Natural killer cell (primary cell): ENCODE measurements at regions not wholly inside any gene's neighbourhood (a gene's known extent, or its start where the extent isn't known, plus 50 kb on each side); places are given as distances from the start of the nearest gene placed in this dataset.
"Not testable (repeated sequence)": the region's sequence is repeated elsewhere in the genome, so short reads cannot be mapped to it uniquely, and the experiment has no call there.

Experiments
- ATAC-seq, 3 donors: fragments of 150-1000 bp in 2 of 3; fragments of 200-7000 bp in 1 of 3; cut with Tn5 transposase; 1 replicate in 1 of 3; 2 replicates in 2 of 3; pipeline ENCODE4 v1.10.0; 2021; ENCODE audit warnings: mild to moderate bottlenecking in 2 of 3, moderate library complexity in 2 of 3
- DNase-seq, 2 donors: peaks; one replicate each; pipeline versions ENCODE4 v3.0.0 to v3.0.0-alpha.2; 2013 to 2021; ENCODE audit warnings: mixed read lengths in 1 of 2
- H3K27ac ChIP-seq: one replicate; pipeline ENCODE4 v1.5.1; 2013; ENCODE audit warnings: mild to moderate bottlenecking, low read length
- H3K27me3 ChIP-seq: one replicate; pipeline ENCODE4 v1.6.1; 2013; ENCODE audit warnings: low read length; ENCODE audit not compliant: control insufficient read depth, insufficient read depth
- H3K36me3 ChIP-seq: one replicate; pipeline ENCODE4 v1.6.1; 2013; ENCODE audit warnings: low read length; ENCODE audit not compliant: control insufficient read depth, insufficient read depth
- H3K4me1 ChIP-seq: one replicate; pipeline ENCODE4 v1.6.1; 2013; ENCODE audit warnings: low read length; ENCODE audit not compliant: control insufficient read depth, insufficient read depth
- H3K4me3 ChIP-seq: one replicate; pipeline ENCODE4 v1.5.1; 2013; ENCODE audit warnings: low read length
- H3K9me3 ChIP-seq: one replicate; pipeline ENCODE4 v1.6.1; 2013; ENCODE audit warnings: low read length; ENCODE audit not compliant: control insufficient read depth, insufficient read depth
- H3K27ac Mint-ChIP-seq, 2 donors: one replicate each; pipeline ENCODE4 v1.8.0; 2022; ENCODE audit warnings: mild to moderate bottlenecking in 2 of 2, mixed read lengths in 2 of 2, moderate library complexity in 1 of 2
- H3K27me3 Mint-ChIP-seq, 2 donors: one replicate each; pipeline ENCODE4 v1.8.0; 2022; ENCODE audit warnings: low read depth in 2 of 2, mixed read lengths in 2 of 2
- H3K36me3 Mint-ChIP-seq: one replicate; pipeline ENCODE4 v1.8.0; 2022; ENCODE audit warnings: mixed read lengths
- H3K4me1 Mint-ChIP-seq, 2 donors: one replicate each; pipeline ENCODE4 v1.8.0; 2022; ENCODE audit warnings: mixed read lengths in 2 of 2
- H3K4me3 Mint-ChIP-seq: one replicate; pipeline ENCODE4 v1.8.0; 2022; ENCODE audit warnings: mild to moderate bottlenecking, moderate library complexity, mixed read lengths
- H3K9me3 Mint-ChIP-seq, 2 donors: one replicate each; pipeline ENCODE4 v1.8.0; 2022; ENCODE audit warnings: mixed read lengths in 2 of 2
- CTCF ChIP-seq: fragments of 200-600 bp; IDR thresholded peaks from one replicate; pipeline ENCODE4 v1.8.0; 2022; ENCODE audit warnings: antibody characterized with exemption
- WGBS: methylation state at CpG from one replicate; pipeline ENCODE4 v1.1.7; 2013; ENCODE audit warnings: missing lambda C conversion rate; ENCODE audit not compliant: insufficient coverage; 5-methylcytosine and 5-hydroxymethylcytosine counted together
- intact Hi-C: fragments of 100-400 bp; cut with micrococcal nuclease; formaldehyde crosslinking; loops from one replicate; pipeline ENCODE4 v1.14.2; 2022

- H3K27ac Mint-ChIP-seq, result no peak overlapping the region
- peaks cover 0 to 2% of the 10 kb centered on the region in 2 donors for H3K9me3 Mint-ChIP-seq
- WGBS, result 88% methylated on average over 3 of the region's 4 CpGs
- H3K36me3 Mint-ChIP-seq, result no peaks in the 10 kb centered on the region
- ATAC-seq, result no peak
- no peak overlapping the region for H3K4me3 Mint-ChIP-seq
- no peak for DNase-seq
- H3K4me1 ChIP-seq, result no peaks in the 10 kb centered on the region
- H3K9me3 ChIP-seq, result no peaks in the 10 kb centered on the region
- no peaks in the 10 kb centered on the region for H3K27me3 Mint-ChIP-seq
- no peak overlapping the region for H3K4me3 ChIP-seq
- no peaks in the 10 kb centered on the region for H3K27me3 ChIP-seq
- intact Hi-C loops, result no loop called here
- H3K4me1 Mint-ChIP-seq, result no peaks in the 10 kb centered on the region
- H3K27ac ChIP-seq, result no peak overlapping the region
- no peaks in the 10 kb centered on the region for H3K36me3 ChIP-seq
- no peak for TF ChIP-seq CTCF
These were observed 93.9 kb upstream of the MINDY3 start for GRCh38 chr10:15954188-15954587.

GRCh38 chr10:15960277-15960676 is 100.0 kb upstream of the MINDY3 start:
- Mint-ChIP-seq H3K36me3 (no peaks in the 10 kb centered on the region), H3K9me3 (peaks cover 0 to 2% of the 10 kb centered on the region in 2 donors), H3K27ac (no peak overlapping the region), H3K4me3 (no peak overlapping the region), H3K4me1 (no peaks in the 10 kb centered on the region), H3K27me3 (peaks cover 0 to 3% of the 10 kb centered on the region in 2 donors)
- intact Hi-C loops, result no loop called here
- no peaks in the 10 kb centered on the region for H3K4me1 ChIP-seq
- TF ChIP-seq CTCF, result no peak
- H3K27ac ChIP-seq, result no peak overlapping the region
- no peaks in the 10 kb centered on the region for H3K36me3 ChIP-seq
- DNase-seq (no peak), ATAC-seq (no peak)
- no peak overlapping the region for H3K4me3 ChIP-seq
- no peaks in the 10 kb centered on the region for H3K27me3 ChIP-seq
- no peaks in the 10 kb centered on the region for H3K9me3 ChIP-seq
- 87% methylated on average over 5 of the region's 5 CpGs for WGBS

- H3K4me3 Mint-ChIP-seq, H3K36me3 ChIP-seq, H3K9me3 Mint-ChIP-seq, ATAC-seq, H3K9me3 ChIP-seq, H3K4me1 Mint-ChIP-seq, H3K27ac ChIP-seq, H3K4me1 ChIP-seq, H3K27me3 ChIP-seq, H3K36me3 Mint-ChIP-seq, intact Hi-C loops, DNase-seq, H3K27me3 Mint-ChIP-seq, H3K27ac Mint-ChIP-seq, H3K4me3 ChIP-seq: not testable (repeated sequence)
- 80% methylated on average over 5 of the region's 5 CpGs for WGBS
These were observed 112.4 kb upstream of the MINDY3 start for GRCh38 chr10:15972736-15973135.

- Mint-ChIP-seq H3K4me3 (no peak overlapping the region), H3K27me3 (no peaks in the 10 kb centered on the region), H3K27ac (no peak overlapping the region), H3K9me3 (peaks cover 2 to 3% of the 10 kb centered on the region in 2 donors), H3K36me3 (no peaks in the 10 kb centered on the region), H3K4me1 (no peaks in the 10 kb centered on the region)
- no peaks in the 10 kb centered on the region for H3K4me1 ChIP-seq
- H3K9me3 ChIP-seq, result no peaks in the 10 kb centered on the region
- no peak overlapping the region for H3K27ac ChIP-seq
- WGBS, result 89% methylated on average over 4 of the region's 4 CpGs
- TF ChIP-seq CTCF, result no peak
- no peak overlapping the region for H3K4me3 ChIP-seq
- ATAC-seq (no peak), DNase-seq (no peak)
- intact Hi-C loops, result no loop called here
- H3K36me3 ChIP-seq, result no peaks in the 10 kb centered on the region
- no peaks in the 10 kb centered on the region for H3K27me3 ChIP-seq
These were observed 125.4 kb upstream of the MINDY3 start for GRCh38 chr10:15985690-15986089.
